Amygdala (tissue), 56 donors: ENCODE measurements at regions not wholly inside any gene's neighbourhood (a gene's known extent, or its start where the extent isn't known, plus 50 kb on each side); places are given as distances from the start of the nearest gene placed in this dataset.
"Not testable (repeated sequence)": the region's sequence is repeated elsewhere in the genome, so short reads cannot be mapped to it uniquely, and the experiment has no call there.

Experiments
- DNase-seq, 56 donors: peaks; one replicate each; lab custom pipeline; 2025; lab: John Stamatoyannopoulos, UW

DNA sequence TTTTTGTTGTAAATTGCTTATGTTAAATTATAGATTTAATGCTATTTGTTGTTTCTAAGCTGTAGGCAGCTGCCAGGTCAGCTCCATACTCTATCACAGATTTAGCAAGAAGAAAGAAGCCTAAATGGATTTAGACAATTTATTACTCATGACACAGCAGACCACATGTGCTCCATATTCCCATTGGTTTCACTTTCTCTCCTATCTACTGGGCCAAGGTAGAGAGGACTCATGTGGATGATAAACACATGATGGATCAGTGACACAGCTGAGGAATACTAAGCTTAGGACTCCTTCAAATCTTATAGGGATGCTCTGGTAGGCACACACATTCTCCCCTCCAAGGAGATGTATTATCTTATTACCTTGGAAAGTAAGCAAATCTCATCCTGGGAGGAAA is 553.0 kb upstream of the ADGRB3 start:
- DNase-seq = no peak

DNA sequence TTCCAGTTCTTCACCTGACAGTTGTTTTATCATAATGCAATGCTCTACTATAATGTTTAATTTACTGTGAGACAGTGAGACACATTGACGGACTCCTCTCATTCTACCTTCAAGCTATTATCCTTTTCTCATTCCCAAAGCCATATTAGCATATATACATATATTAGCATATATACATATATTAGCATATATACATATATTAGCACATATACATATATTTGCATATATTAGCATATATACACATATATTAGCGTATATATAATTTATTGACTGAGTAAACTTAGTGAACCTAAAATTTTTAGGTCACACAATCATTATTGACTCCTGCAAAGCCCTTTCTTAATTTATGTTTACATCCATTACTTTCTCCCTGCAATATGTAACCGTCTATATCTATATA is 555.0 kb upstream of the ADGRB3 start:
- DNase-seq = no peak

DNA sequence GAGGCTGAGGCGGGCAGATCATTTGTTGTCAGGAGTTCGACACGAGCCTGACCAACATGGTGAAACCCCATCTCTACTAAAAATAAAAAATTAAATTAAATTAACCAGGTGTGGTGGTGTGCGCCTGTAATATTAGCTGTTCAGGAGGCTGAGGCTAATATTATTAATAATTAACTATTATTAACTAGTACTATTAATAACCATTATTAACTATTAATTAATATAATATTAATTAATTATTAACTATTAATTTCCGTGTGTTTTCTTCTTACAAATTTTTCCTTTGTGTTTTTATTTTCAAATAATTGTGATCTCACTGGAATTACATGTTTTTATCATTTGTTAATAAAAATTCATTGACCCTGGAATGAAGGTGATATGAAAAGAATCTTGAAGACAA is 557.4 kb upstream of the ADGRB3 start:
- DNase-seq = no peak

DNA sequence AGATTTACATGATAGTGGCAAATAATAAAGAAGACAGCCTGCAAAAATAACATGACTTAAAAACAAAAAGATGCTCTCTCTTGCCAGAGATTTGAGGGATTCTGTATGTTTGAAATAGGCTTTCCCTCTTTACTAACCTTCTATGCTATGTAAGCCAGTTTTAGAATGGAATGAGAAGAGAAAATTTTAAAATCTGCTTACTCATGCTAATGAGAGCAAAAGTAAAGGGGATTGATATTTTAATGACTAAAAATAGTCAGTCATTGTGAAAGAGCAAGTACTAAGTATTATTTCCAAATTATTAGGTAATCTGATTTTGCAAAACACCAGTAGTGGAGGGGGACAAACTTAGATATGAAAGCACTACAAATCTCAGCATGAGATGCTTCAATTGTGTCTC is 563.3 kb upstream of the ADGRB3 start:
- no peak for DNase-seq

DNA sequence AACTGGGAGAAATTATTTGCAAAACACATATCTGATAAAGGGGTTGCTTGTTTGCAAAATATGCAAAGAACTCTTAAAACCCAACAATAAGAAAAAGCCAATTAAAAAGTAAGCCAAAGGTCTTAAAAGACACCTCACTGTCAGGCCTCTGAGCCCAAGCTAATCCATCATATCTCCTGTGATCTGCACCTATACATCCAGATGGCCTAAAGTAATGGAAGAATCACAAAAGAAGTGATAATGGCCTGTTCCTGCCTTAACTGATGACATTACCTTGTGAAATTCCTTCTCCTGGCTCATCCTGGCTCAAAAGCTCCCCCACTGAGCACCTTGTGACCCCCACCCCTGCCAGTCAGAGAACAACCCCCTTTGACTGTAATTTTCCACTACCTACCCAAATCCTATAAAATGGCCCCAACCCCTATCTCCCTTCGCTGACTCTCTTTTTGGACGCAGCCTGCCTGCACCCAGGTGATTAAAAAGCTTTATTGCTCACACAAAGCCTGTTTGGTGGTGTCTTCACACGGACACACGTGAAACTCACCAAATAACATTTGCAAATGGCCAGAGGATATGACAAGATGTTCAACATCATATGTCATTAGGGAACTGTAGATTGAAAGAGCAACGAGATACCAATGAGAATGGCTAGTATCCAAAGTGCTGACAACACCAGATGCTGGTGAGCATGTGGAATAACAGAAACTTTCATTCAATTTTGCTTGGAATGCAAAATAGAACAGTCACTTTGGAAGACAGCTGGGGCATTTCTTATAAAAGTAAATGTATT is 565.0 kb upstream of the ADGRB3 start:
- DNase-seq = no peak

DNA sequence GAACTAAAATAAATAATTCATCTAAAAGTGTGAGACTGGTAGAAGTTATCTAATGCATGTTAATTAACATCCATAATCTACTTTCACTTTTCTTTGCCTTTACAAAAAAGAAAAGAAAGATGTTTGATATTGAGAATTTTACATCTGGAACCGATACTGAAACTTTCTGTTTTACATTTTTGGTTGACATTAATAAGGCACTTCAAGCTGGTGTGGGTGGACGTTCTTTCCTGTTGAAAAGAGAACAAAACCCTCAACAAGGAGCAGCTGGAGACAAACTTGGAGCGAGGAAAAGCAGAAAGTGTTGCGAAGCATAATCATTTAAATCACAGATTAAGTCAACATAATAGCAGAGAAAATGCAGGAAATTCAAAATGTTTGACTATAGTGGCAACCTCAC is 575.2 kb upstream of the ADGRB3 start:
- DNase-seq = no peak

DNA sequence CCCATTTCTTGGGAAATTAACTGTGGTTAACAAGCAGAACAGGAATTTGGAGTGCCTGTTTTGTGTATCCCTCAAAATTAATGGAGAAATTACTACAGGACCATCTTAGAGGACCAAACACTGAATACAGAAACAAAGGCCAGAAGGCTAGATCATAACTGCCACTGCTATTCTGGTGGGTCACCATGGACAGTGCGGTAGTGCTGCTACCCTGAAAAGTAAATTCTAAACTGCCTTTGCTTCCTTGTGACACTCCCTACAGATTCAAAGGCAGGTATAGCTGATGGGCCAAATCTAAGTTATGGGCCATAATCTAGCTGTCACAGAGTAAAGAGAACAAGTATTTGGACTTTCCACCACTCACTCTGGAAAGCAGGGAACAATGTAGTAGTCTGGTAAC is 575.8 kb upstream of the ADGRB3 start:
- DNase-seq = no peak

DNA sequence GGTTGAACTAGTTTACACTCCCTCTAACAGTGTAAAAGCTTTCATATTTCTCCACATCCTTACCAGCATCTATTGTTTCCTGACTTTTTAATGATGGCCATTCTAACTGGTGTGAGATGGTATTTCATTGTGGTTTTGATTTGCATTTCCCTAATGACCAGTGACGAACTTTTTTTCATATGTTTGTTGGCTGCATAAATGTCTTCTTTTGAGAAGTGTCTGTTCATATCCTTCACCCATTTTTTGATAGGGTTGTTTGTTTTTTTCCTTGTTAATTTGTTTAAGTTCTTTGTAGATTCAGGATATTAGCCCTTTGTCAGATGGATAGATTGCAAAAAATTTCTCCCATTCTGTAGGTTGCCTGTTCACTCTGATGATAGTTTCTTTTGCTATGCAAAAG is 578.5 kb upstream of the ADGRB3 start:
- DNase-seq = not testable (repeated sequence)

DNA sequence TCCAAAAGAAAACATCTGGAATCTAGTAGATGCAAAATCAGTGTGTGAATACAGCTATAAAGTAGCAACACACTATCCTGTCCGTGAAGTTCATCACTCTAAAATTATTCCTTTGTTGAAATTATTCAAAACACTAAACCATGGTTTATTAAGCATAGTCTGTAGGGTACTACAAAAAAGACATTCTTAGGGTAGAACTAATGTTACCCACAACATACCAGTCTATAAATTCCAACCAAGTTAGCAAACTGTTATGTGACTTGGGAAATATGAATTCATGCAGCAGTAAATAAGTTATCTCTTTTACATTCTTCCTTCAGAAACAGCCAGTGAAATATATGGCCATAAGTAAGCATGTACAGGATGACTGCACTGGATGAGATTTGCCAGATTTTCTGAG is 580.3 kb upstream of the ADGRB3 start:
- no peak for DNase-seq

DNA sequence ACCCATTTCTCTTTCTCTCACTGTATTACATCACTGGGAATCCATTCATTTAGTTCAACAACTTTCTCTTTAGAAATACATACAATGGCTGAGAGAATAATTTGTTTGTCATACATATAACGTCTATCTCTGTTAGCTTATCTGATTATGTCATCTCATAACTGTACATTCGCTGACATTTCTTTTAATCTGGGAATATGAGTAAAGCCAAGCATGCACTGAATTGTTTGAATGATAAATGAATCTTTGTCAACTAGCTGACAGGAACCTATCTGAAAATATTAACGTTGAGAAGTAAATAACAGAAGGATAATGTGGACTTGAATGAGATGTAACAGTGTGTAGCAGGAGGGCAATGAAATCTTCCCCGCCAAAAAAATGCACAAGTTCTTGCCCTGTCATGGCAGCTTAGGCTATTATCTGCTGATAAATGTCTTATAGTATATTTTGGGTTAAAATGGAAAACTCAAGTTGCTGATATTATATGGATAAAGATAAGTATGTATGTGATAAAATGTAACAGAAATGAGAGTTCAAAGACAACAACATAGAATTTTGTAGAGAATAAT is 581.2 kb upstream of the ADGRB3 start:
- no peak for DNase-seq

DNA sequence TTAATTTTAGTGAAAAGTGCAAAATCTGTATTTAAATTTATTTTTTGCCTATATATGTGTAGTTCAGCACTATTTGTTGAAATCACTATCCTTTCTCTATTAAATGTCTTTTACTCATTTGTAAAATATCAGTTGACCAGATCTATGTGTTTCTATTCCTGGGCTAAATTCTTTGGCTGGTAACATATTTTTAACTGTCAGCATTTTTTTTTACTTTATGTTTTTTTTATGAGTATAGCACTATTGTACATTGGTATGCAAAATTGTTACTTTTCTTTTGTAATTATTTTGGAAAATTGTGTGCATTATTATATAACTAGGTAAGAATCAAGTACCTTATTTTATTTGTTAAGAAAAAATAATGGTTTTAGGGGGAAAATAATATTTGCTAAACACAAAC is 582.8 kb upstream of the ADGRB3 start:
- DNase-seq = no peak

DNA sequence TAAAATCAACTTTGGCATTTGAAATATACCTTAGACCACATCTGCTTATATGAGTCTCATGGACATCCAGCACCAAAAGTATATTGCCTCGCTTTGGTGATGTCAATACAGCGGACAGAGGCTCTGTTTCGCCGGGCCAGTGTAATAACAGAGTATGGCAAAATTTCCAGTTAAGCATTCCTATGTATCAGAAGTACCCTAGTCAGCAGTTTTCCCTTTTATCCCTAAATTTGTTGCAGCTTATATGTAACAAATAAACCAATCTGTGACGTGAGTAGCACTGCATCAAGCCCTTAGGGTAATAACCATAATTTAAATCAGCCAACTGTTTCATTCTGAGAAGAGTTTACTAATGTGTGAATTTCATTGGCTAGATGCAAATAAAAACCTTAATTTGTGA is 585.5 kb upstream of the ADGRB3 start:
- no peak for DNase-seq

DNA sequence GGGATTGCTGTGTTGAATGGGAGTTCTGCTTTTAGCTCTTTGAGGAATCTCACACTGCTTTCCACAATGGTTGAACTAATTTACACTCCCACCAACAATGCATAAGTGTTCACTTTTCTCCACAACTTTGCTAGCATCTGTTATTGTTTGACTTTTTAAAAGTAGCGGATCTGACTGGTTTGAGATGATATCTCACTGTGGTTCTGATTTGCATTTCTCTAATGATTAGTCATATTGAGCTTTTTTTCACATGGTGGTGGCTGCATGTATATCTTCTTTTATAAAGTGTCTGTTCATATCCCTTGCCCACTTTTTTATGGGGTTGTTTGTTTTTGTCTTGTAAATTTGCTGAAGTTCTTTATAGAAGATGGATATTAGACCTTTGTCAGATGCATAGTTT is 588.3 kb upstream of the ADGRB3 start:
- no peak for DNase-seq

DNA sequence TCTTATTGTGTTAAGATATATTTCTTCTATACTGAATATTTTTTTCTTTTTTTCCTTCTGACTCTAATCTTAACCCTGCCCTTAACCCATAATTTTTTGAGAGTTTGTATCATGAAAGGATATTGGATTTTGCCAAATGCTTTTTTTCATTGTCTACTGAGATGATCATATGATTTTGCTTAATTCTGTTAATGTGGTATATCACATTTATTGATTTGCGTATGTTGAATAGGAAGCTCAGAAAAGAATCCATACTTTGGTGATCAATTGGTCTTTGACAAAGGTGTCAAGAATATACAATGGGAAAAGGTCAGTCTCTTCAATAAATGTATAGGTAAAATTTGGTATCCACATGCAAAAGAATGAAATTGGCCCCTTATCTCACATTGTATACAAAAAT is 588.8 kb upstream of the ADGRB3 start:
- no peak for DNase-seq

DNA sequence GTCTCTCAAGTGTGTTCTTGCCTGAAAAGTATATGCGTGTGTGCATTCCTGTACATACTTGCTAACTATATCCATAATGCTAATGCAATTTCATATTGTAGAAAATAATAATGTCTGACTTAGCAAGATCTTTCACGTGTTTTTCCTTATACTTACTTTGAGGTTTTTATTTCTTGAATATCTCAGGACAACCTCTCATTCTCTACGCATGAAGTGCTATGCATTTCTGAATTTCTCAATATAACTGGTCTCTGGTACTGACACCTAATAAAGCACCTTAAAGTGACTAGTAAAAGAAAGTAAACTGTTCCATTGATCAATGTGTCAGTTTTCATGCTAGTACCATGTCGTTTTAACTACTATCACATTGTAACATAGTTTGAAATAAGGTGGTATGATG is 589.9 kb upstream of the ADGRB3 start:
- DNase-seq = no peak

DNA sequence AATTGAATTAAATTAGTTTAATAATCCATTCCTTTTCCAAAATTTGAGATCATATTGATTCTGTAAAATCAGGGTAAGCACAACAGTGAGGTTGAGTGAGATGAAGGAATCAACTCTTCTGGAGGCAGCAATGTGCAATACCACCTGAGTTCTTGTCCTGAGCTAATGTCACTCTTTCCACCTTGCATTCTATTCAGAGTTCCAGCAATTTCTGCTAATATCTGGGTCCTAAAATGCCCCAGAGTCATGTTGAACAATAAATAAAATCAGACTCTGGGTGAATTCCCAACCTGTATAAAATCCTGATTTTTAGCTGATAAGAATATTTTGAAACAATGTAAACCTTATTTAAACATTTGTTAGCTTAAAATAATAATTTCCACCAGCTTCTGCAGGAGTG is 590.8 kb upstream of the ADGRB3 start:
- DNase-seq = no peak

DNA sequence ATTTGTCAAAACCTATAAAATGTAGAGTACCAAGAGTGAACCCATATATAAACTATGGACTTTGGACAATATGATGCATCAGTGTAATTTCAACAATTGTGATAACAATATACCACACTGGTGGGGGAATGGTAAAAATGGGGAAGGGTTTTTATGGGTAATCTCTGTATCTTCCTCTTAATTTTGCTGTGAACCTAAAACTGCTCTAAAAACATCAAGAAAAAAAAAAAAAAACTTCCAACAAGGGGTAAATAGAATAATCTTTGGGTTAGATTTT is 592.0 kb upstream of the ADGRB3 start:
- no peak for DNase-seq

DNA sequence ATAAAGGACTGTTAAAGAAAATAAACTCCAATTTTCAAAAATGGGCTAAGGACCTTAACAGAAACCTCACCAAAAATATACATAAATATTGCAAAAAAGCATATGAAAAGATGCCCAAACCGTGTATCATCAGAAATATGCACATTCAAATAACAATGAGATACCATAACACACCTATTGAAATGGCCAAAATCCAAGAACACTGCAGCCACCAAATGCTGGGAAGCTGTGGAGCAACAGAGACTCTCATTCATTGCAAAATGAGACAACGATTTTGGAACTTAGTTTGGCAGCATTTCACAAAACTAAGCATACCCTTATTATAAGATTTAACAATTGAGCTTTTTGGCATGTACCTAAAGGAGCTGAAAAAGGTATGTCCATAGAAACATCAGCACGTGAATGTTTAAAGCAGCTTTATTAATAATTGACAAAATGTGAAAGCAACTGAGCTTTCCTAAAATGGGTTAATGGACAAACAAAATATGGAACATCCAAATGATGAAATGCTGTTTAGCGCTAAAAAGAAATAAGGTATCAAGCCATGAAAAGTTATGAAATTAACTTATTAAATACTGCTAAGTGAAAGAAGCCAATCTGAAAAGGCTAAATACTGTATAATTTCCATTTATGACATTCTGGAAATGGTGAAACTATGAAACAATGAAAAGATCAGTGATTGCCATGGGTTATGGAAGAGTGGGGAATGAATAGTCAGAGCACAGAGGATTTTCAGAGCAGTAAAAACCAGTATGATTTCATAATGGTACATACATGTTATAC is 592.6 kb upstream of the ADGRB3 start:
- DNase-seq = no peak

DNA sequence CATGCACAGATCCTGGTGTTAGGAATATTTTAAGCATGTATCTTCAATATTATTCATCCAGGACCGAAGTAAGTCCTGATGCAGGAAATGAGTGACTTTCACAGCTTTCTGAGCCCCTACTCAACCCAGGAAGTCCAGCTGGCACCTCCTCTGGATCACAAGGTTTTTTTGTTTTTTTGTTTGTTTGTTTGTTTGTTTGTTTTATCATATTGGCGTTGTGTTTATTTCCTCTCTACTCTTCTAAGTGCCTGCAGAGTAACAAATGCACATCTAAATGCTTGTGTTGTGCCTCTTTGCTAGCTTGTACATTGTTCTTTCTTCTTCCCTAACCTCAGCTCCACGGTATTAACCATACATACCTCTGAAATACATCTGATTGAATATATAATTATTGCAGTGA is 594.3 kb upstream of the ADGRB3 start:
- DNase-seq = no peak

DNA sequence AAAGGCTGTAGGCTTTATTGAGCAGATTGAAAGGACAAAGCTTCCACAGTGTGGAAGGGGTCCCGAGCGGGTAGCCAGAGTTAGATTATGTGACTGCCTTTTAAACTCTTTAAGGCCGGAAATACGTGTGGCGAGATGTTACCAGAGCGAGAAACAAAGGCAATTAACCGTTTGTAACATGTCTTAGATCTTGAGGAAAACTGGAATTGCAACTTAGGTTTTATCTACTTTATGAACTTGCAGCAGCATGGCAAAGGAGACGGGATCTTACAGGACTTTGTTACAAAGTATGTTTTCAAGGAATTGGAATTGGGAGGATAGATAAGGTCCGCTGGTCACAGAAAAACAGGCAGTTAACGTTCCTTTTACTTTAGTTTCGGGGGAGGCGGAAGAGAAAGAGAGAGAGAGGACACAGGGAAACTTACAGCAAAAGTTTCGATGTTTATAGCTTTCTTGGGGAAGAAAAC is 594.7 kb upstream of the ADGRB3 start:
- no peak for DNase-seq

DNA sequence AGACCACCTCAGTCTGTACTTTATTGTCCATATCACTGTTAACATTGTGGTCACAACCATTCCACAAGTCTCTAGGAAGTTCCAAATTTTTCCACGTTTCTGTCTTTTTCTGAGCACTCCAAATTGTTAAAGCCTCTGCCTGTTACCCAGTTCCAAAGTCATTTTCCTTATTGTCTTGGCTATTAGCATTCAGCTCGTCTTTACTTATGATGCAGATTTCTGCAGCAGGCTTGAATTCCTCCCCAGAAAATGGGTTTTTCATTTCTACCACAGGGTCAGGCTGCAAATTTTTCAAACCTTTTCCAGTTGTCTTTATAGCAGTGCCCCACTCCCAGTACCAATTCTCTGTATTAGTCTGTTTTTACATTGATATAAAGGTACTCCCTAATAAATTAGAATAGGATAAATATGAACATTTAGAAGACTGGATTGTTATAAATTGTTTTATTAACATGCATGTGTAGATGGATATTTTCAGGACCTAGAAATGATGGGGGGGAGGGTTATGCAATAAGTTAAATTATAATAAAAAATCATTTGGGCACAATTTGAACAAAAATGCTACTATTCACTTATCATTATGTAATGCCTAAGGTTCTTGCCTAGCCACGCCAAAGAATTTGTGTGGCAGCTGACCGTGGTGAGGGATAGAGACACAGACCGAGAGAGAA is 595.3 kb upstream of the ADGRB3 start:
- no peak for DNase-seq
